ENCODE measurements at regions not wholly inside any gene's neighbourhood (a gene's known extent, or its start where the extent isn't known, plus 50 kb on each side); places are given as distances from the start of the nearest gene placed in this dataset.

DNA sequence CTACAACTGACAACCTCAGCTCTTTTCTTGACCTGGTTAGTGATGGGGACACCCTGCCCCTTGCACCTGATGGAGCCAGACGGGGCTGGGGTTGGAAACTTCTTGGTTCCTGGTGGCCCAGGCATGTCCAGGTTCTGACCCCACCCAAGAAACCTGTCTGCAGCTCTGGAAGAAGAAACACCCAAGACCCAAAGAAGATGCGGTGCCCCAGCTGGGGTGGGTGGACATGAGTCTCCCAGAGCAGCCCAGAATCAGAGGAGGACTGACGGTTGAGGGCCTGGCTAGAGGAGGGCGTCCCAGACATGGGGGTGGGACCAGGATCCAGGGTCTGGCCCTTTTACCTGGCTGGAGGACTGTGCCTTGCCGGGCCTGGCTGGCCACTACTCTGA, 202.4 kb downstream of the GLRX3 start:
- TF ChIP-seq CTCF (IDR thresholded peaks at IDR 0.05) (no peak), POLR2A (IDR thresholded peaks at IDR 0.05) (no peak)

All from Peyer's patch (tissue), 4 donors.